ENCODE measurements at regions not wholly inside any gene's neighbourhood (a gene's known extent, or its start where the extent isn't known, plus 50 kb on each side); places are given as distances from the start of the nearest gene placed in this dataset.

DNA sequence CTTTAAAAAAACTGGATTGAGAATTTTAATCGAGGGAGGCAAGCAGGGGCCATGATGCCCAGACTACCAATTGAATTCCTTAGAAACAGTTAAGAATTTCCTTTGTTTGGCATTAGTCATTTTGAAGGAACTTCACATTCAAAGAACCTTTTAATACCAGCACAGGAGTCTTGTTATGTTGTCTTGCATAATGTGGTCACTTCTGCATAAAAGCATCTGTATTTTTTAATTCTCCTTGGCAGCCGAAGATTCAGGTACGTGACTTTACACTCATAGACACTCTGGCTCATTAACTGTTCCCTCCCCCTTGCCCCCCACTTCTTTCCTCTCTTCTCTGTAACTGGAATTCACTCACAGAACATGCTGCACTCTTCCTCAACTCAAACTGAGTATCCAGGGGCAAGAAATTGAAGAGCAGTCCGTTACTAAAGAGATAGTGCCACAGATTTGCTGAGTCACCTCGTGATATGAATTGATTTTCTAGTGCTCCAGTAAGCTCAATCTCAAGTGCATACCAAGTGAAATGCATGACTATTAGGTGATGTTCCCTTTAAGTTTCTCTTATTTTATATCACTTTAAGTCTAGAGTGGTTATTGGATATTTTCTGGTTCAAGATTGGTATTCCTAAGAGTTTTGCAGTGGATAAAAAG lies 572.2 kb upstream of the SOX9 start:
- TF ChIP-seq POLR2A (IDR thresholded peaks at IDR 0.05; ENCODE audit: low read depth, low read length): no peak
- TF ChIP-seq SPI1 (IDR thresholded peaks at IDR 0.05; ENCODE audit: low read depth, low read length): no peak
- no peak for TF ChIP-seq PAX5 (IDR thresholded peaks at IDR 0.05; ENCODE audit: insufficient read depth, low read length, severe bottlenecking)
- TF ChIP-seq POLR2AphosphoS5 (IDR thresholded peaks at IDR 0.05; ENCODE audit: low read depth, low read length): no peak
- no peak for TF ChIP-seq TAF1 (IDR thresholded peaks at IDR 0.05; ENCODE audit: low read depth, low read length)
